NCI-H2227 (cell line): ENCODE measurements at regions not wholly inside any gene's neighbourhood (a gene's known extent, or its start where the extent isn't known, plus 50 kb on each side); places are given as distances from the start of the nearest gene placed in this dataset.
"Not testable (repeated sequence)": the region's sequence is repeated elsewhere in the genome, so short reads cannot be mapped to it uniquely, and the experiment has no call there.

Experiments
- DNase-seq: peaks from one replicate; lab custom pipeline; 2025; ENCODE audit not compliant: unreplicated experiment; lab: John Stamatoyannopoulos, UW

GRCh38 chr5:120917214-120917758 is 453.2 kb downstream of the PRR16 start:
- DNase-seq = no peak

GRCh38 chr5:120919017-120919416 is 454.9 kb downstream of the PRR16 start:
- DNase-seq = no peak

- DNase-seq = no peak
Observed at GRCh38 chr5:120923026-120923425, 458.9 kb downstream of the PRR16 start.

GRCh38 chr5:120926471-120926870 is 462.4 kb downstream of the PRR16 start:
- no peak for DNase-seq

GRCh38 chr5:120927950-120928530 is 463.9 kb downstream of the PRR16 start:
- no peak for DNase-seq

GRCh38 chr5:120932480-120932879 is 468.4 kb downstream of the PRR16 start:
- DNase-seq = no peak

GRCh38 chr5:120934031-120934430 is 469.9 kb downstream of the PRR16 start:
- no peak for DNase-seq

GRCh38 chr5:120936652-120937051 is 472.6 kb downstream of the PRR16 start:
- DNase-seq = no peak

GRCh38 chr5:120938604-120939003 is 474.5 kb downstream of the PRR16 start:
- no peak for DNase-seq

- DNase-seq = no peak
Observed at GRCh38 chr5:120942596-120943350, 478.7 kb downstream of the PRR16 start.

GRCh38 chr5:120949596-120949995 is 485.5 kb downstream of the PRR16 start:
- DNase-seq = not testable (repeated sequence)

GRCh38 chr5:120953445-120953844 is 489.3 kb downstream of the PRR16 start:
- not testable (repeated sequence) for DNase-seq

- no peak for DNase-seq
Observed at GRCh38 chr5:120954255-120954654, 490.2 kb downstream of the PRR16 start.

GRCh38 chr5:120955795-120956194 is 491.7 kb downstream of the PRR16 start:
- no peak for DNase-seq

GRCh38 chr5:120958877-120959485 is 494.9 kb downstream of the PRR16 start:
- DNase-seq = no peak

- no peak for DNase-seq
Observed at GRCh38 chr5:120960510-120960909, 496.4 kb downstream of the PRR16 start.

GRCh38 chr5:120967366-120967765 is 503.3 kb downstream of the PRR16 start:
- no peak for DNase-seq

- DNase-seq = no peak
Observed at GRCh38 chr5:120974690-120975089, 510.6 kb downstream of the PRR16 start.

- DNase-seq = no peak
Observed at GRCh38 chr5:120982351-120982750, 518.3 kb downstream of the PRR16 start.

GRCh38 chr5:120985526-120985925 is 521.4 kb downstream of the PRR16 start:
- no peak for DNase-seq

- DNase-seq = no peak
Observed at GRCh38 chr5:120988491-120988890, 524.4 kb downstream of the PRR16 start.

GRCh38 chr5:120988941-120989340 is 524.8 kb downstream of the PRR16 start:
- DNase-seq = no peak
